ENCODE measurements at regions not wholly inside any gene's neighbourhood (a gene's known extent, or its start where the extent isn't known, plus 50 kb on each side); places are given as distances from the start of the nearest gene placed in this dataset.

DNA sequence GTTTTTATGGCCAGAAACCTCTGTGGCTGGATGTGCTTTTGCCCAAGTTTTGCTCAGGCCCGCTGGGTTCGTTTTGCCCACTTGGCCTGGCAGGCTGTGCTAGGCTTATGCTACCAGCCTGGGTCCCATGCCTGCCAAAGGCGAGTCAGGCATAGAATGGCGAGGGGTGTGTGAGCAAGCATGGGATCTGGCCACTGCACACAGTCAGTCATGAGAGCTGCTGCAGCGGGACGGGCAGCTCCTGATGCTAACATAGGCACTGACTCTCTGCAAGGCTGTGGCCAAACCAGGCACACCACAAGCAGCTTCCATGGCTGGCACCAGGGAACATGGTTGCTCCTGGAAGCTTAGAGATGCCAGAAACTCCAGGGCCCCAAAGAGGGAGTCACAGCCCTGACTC, 52.9 kb upstream of the PCDH15 start:
- H3K4me3 ChIP-seq (ENCODE audit: control insufficient read depth in 2 of 3, extremely low read depth in 1 of 3, insufficient read depth in 2 of 3, low read depth in 1 of 3, low read length in 3 of 3) = no peak overlapping the region
- H3K4me2 ChIP-seq (ENCODE audit: control insufficient read depth, extremely low read depth, insufficient read depth, low read depth, low read length) = no peak overlapping the region
- H3K9me3 ChIP-seq (ENCODE audit: control insufficient read depth, low read depth, low read length) = no peaks in the 10 kb centered on the region
- no peak overlapping the region for H3K27ac ChIP-seq (ENCODE audit: control insufficient read depth, insufficient read depth, low read length)
- H4K20me1 ChIP-seq (ENCODE audit: control insufficient read depth, extremely low read depth, insufficient read depth, low read length) = no peaks in the 10 kb centered on the region
- no peaks in the 10 kb centered on the region for H3K9me1 ChIP-seq (ENCODE audit: control insufficient read depth, extremely low read depth, insufficient read depth, low read length)
- H3K36me3 ChIP-seq (ENCODE audit: control insufficient read depth in 2 of 2, extremely low read depth in 1 of 2, insufficient read depth in 2 of 2, low read length in 2 of 2) = no peaks in the 10 kb centered on the region
- no peak for DNase-seq (ENCODE audit: low read depth, low spot score)
- no peak overlapping the region for H3K9ac ChIP-seq (ENCODE audit: control insufficient read depth, extremely low read depth, insufficient read depth, low read length)
- dilution Hi-C loops (cut with MboI; ENCODE audit: extremely low pct_ligation_motif_present, low sequenced_read_pairs) = no loop called here
- no peaks in the 10 kb centered on the region for H3K27me3 ChIP-seq (ENCODE audit: control insufficient read depth, extremely low read depth, insufficient read depth, low read length)
- TF ChIP-seq, protein P1, sequence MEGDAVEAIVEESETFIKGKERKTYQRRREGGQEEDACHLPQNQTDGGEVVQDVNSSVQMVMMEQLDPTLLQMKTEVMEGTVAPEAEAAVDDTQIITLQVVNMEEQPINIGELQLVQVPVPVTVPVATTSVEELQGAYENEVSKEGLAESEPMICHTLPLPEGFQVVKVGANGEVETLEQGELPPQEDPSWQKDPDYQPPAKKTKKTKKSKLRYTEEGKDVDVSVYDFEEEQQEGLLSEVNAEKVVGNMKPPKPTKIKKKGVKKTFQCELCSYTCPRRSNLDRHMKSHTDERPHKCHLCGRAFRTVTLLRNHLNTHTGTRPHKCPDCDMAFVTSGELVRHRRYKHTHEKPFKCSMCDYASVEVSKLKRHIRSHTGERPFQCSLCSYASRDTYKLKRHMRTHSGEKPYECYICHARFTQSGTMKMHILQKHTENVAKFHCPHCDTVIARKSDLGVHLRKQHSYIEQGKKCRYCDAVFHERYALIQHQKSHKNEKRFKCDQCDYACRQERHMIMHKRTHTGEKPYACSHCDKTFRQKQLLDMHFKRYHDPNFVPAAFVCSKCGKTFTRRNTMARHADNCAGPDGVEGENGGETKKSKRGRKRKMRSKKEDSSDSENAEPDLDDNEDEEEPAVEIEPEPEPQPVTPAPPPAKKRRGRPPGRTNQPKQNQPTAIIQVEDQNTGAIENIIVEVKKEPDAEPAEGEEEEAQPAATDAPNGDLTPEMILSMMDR (optimal IDR thresholded peaks at IDR 0.05 in 1 of 3, IDR thresholded peaks at IDR 0.05 in 1 of 3, conservative IDR thresholded peaks at IDR 0.05 in 1 of 3; ENCODE audit: extremely low read depth in 1 of 3, insufficient read depth in 2 of 3, low read length in 3 of 3) = no peak
- no peak for TF ChIP-seq EZH2 (IDR thresholded peaks at IDR 0.05; ENCODE audit: low read length)
- H3K4me1 ChIP-seq (ENCODE audit: control insufficient read depth, extremely low read depth, insufficient read depth, low read length) = no peaks in the 10 kb centered on the region
- no peaks in the 10 kb centered on the region for H3K79me2 ChIP-seq (ENCODE audit: control insufficient read depth, insufficient read depth, low read length)
- no peak overlapping the region for H2AFZ ChIP-seq (ENCODE audit: control insufficient read depth, low read length)
- FAIRE-seq = no peak
